ENCODE measurements at regions not wholly inside any gene's neighbourhood (a gene's known extent, or its start where the extent isn't known, plus 50 kb on each side); places are given as distances from the start of the nearest gene placed in this dataset.
"Not testable (repeated sequence)": the region's sequence is repeated elsewhere in the genome, so short reads cannot be mapped to it uniquely, and the experiment has no call there.

- ATAC-seq; H3K4me3 ChIP-seq; H3K27ac ChIP-seq; H3K27me3 ChIP-seq; FAIRE-seq; DNase-seq; H3K4me1 ChIP-seq; H3K9me3 ChIP-seq; H3K36me3 ChIP-seq; intact Hi-C loops (cut with DNase I): not testable (repeated sequence)
- WGBS, 2 donors = no CpG with 5 or more reads among the region's 5 CpGs
These were observed 52.9 kb downstream of the CDY2A start for GRCh38 chrY:18078452-18078851.

- WGBS, 2 donors = no CpG with 5 or more reads among the region's 4 CpGs
- intact Hi-C loops (cut with DNase I); H3K4me3 ChIP-seq; H3K9me3 ChIP-seq; H3K27me3 ChIP-seq; DNase-seq; H3K27ac ChIP-seq; H3K4me1 ChIP-seq; ATAC-seq; FAIRE-seq; H3K36me3 ChIP-seq: not testable (repeated sequence)
These were observed 60.3 kb downstream of the CDY2A start for GRCh38 chrY:18085910-18086309.

- H3K9me3 ChIP-seq; intact Hi-C loops (cut with DNase I); H3K36me3 ChIP-seq; H3K4me1 ChIP-seq; ATAC-seq; H3K27ac ChIP-seq; H3K4me3 ChIP-seq; DNase-seq; H3K27me3 ChIP-seq: not testable (repeated sequence)
- no CpG with 5 or more reads among the region's 3 CpGs for WGBS, 2 donors
- peak; percentile 83 for FAIRE-seq
These were observed 60.9 kb downstream of the CDY2A start for GRCh38 chrY:18086361-18086977.

- WGBS, 2 donors = no CpG with 5 or more reads among the region's 5 CpGs
- intact Hi-C loops (cut with DNase I); H3K36me3 ChIP-seq; H3K27me3 ChIP-seq; ATAC-seq; H3K27ac ChIP-seq; H3K4me3 ChIP-seq; DNase-seq; H3K4me1 ChIP-seq; H3K9me3 ChIP-seq: not testable (repeated sequence)
- peak; percentile 71 for FAIRE-seq
These were observed 62.5 kb downstream of the CDY2A start for GRCh38 chrY:18087943-18088655.

- H3K4me1 ChIP-seq; H3K9me3 ChIP-seq; DNase-seq; intact Hi-C loops (cut with DNase I); FAIRE-seq; H3K36me3 ChIP-seq; H3K4me3 ChIP-seq; ATAC-seq; H3K27ac ChIP-seq; H3K27me3 ChIP-seq: not testable (repeated sequence)
- no CpG with 5 or more reads among the region's 3 CpGs for WGBS, 2 donors
These were observed 67.4 kb downstream of the CDY2A start for GRCh38 chrY:18092952-18093351.

- WGBS, 2 donors = no CpG with 5 or more reads among the region's 2 CpGs
- H3K36me3 ChIP-seq; FAIRE-seq; H3K4me1 ChIP-seq; H3K9me3 ChIP-seq; H3K27ac ChIP-seq; ATAC-seq; H3K27me3 ChIP-seq; H3K4me3 ChIP-seq; DNase-seq; intact Hi-C loops (cut with DNase I): not testable (repeated sequence)
These were observed 80.1 kb downstream of the CDY2A start for GRCh38 chrY:18105691-18106090.

GRCh38 chrY:18118388-18118787 lies 92.8 kb downstream of the CDY2A start:
- no CpG with 5 or more reads among the region's 2 CpGs for WGBS, 2 donors
- FAIRE-seq; H3K9me3 ChIP-seq; H3K27ac ChIP-seq; H3K4me3 ChIP-seq; H3K36me3 ChIP-seq; H3K4me1 ChIP-seq; intact Hi-C loops (cut with DNase I); DNase-seq; ATAC-seq; H3K27me3 ChIP-seq: not testable (repeated sequence)

- ATAC-seq; H3K9me3 ChIP-seq; H3K27me3 ChIP-seq; H3K4me3 ChIP-seq; FAIRE-seq; DNase-seq; intact Hi-C loops (cut with DNase I); H3K4me1 ChIP-seq; H3K27ac ChIP-seq; H3K36me3 ChIP-seq: not testable (repeated sequence)
- WGBS, 2 donors = no CpG with 5 or more reads among the region's 3 CpGs
These were observed 112.1 kb downstream of the CDY2A start for GRCh38 chrY:18137718-18138117.

- H3K27ac ChIP-seq; H3K4me1 ChIP-seq; intact Hi-C loops (cut with DNase I); FAIRE-seq; H3K4me3 ChIP-seq; H3K9me3 ChIP-seq; ATAC-seq; H3K27me3 ChIP-seq; DNase-seq; H3K36me3 ChIP-seq: not testable (repeated sequence)
- WGBS, 2 donors = no CpG with 5 or more reads among the region's 6 CpGs
These were observed 113.9 kb downstream of the CDY2A start for GRCh38 chrY:18139311-18140007.

GRCh38 chrY:18146417-18146816 lies 120.8 kb downstream of the CDY2A start:
- H3K4me1 ChIP-seq; DNase-seq; intact Hi-C loops (cut with DNase I); H3K36me3 ChIP-seq; ATAC-seq; FAIRE-seq; H3K27me3 ChIP-seq; H3K27ac ChIP-seq; H3K4me3 ChIP-seq; H3K9me3 ChIP-seq: not testable (repeated sequence)

GRCh38 chrY:18152626-18153025 lies 127.0 kb downstream of the CDY2A start:
- H3K27ac ChIP-seq; ATAC-seq; H3K27me3 ChIP-seq; H3K9me3 ChIP-seq; FAIRE-seq; H3K4me3 ChIP-seq; H3K36me3 ChIP-seq; DNase-seq; H3K4me1 ChIP-seq; intact Hi-C loops (cut with DNase I): not testable (repeated sequence)
- no CpG with 5 or more reads among the region's 9 CpGs for WGBS, 2 donors

- H3K4me3 ChIP-seq; H3K9me3 ChIP-seq; ATAC-seq; intact Hi-C loops (cut with DNase I); DNase-seq; H3K4me1 ChIP-seq; H3K36me3 ChIP-seq; H3K27me3 ChIP-seq; FAIRE-seq; H3K27ac ChIP-seq: not testable (repeated sequence)
- no CpG with 5 or more reads among the region's 3 CpGs for WGBS, 2 donors
These were observed 140.2 kb downstream of the CDY2A start for GRCh38 chrY:18165738-18166137.

Data from pancreas (tissue), 10 donors.